NCI-H2196 (cell line): ENCODE measurements at regions not wholly inside any gene's neighbourhood (a gene's known extent, or its start where the extent isn't known, plus 50 kb on each side); places are given as distances from the start of the nearest gene placed in this dataset.

Source experiments
- DNase-seq: peaks from one replicate; lab custom pipeline; 2025; ENCODE audit not compliant: unreplicated experiment; lab: John Stamatoyannopoulos, UW

DNA sequence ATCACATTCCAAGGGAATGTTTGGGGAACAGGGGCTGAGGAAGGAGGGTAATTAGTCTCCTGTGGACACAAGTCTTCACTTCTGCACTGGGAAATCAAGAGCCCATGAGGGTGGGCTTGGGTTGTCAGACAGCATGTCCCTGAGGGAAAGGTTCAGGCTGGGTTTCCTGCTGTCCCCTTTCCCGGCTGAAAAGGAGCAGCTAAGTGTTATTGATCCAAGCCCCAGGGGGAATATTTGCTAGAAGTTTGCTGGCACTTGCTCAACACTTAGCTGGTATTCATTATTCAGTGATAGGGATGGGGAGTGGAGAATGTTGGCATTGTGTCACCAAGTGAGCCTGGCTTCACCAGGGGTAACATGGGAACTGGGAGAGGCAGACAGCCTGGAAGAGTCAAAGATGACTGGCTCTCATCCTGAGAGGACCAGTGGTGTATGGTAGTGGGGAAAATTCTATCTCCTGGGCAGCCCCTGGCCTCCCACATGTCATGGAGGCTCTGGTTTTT, 344.4 kb upstream of the PODXL start:
- no peak for DNase-seq

- no peak for DNase-seq
Measured at GRCh38 chr7:131899271-131900030, 343.0 kb upstream of the PODXL start.

DNA sequence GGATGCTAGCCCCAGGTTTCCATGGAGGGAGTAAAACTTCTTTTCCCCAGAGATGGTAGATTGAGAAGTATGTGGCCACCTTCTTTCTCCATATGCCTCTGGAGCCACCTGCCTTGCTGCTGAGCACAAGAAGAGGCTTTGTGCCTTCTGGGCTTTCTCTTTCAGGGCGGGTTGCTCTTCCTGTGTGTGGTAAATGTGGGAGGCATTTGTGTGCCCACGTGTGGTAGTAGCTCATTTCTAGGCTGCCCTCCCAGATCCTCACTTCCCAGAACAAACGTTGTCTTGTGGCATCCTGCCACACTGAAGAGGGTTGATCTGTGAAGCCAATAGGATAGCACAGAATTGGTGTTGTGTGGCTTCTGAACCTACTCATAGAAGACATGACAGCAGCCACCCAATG, 342.0 kb upstream of the PODXL start:
- DNase-seq: no peak

GRCh38 chr7:131897790-131898165, 341.4 kb upstream of the PODXL start:
- no peak for DNase-seq

- DNase-seq: no peak
Measured at GRCh38 chr7:131897016-131897789, 340.8 kb upstream of the PODXL start.

GRCh38 chr7:131896165-131896863, 339.9 kb upstream of the PODXL start:
- no peak for DNase-seq

GRCh38 chr7:131895541-131896164, 339.2 kb upstream of the PODXL start:
- no peak for DNase-seq

- no peak for DNase-seq
Measured at GRCh38 chr7:131893631-131894340, 337.4 kb upstream of the PODXL start.

GRCh38 chr7:131890176-131890575, 333.7 kb upstream of the PODXL start:
- no peak for DNase-seq

GRCh38 chr7:131889572-131890150, 333.2 kb upstream of the PODXL start:
- DNase-seq: no peak

GRCh38 chr7:131883769-131884168, 327.3 kb upstream of the PODXL start:
- no peak for DNase-seq

- DNase-seq: no peak
Measured at GRCh38 chr7:131883196-131883595, 326.8 kb upstream of the PODXL start.

GRCh38 chr7:131882321-131882720, 325.9 kb upstream of the PODXL start:
- no peak for DNase-seq

DNA sequence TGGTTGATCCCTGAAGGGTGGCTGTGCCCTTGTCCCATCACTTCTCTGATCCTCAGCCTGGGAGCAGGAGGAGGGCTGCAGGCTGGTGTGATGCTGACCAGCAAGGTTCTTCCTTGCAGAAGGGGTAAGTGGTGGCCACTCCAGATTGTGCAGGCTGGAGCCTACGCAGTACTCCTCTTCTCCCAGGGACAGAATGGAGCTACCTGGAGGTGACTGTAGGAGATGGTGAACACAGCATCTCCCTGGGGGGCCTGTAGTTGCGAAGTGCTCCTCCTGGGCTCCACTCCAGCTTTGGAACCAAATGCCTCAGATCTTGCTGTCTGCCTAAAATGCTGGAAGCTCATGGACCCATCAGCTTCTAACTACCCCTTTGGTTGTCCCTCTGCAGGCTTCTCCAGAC, 323.6 kb upstream of the PODXL start:
- no peak for DNase-seq

- DNase-seq: no peak
Measured at GRCh38 chr7:131879424-131879823, 323.0 kb upstream of the PODXL start.

- no peak for DNase-seq
Measured at GRCh38 chr7:131878777-131879176, 322.3 kb upstream of the PODXL start.

DNA sequence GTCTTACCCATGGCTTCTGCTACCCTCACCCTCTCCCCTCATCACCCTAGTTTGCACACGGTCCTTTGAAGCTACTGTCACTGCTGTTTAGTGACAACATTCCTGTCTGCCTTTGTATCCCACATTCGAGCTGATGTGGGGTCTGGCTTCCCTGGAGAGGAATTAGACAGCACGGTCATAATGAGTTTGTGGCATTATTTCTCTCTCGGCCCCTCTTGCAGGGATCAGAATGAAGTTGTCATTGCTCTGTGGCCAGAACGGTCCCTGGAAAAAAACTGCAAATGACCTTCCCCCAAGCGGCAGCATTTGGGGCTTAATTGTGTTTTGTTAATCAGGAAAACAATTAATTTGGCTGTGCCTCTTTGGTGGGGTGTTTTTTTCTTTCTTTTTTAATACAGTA, 317.2 kb upstream of the PODXL start:
- DNase-seq: no peak

- DNase-seq: no peak
Measured at GRCh38 chr7:131869986-131870385, 313.6 kb upstream of the PODXL start.

DNA sequence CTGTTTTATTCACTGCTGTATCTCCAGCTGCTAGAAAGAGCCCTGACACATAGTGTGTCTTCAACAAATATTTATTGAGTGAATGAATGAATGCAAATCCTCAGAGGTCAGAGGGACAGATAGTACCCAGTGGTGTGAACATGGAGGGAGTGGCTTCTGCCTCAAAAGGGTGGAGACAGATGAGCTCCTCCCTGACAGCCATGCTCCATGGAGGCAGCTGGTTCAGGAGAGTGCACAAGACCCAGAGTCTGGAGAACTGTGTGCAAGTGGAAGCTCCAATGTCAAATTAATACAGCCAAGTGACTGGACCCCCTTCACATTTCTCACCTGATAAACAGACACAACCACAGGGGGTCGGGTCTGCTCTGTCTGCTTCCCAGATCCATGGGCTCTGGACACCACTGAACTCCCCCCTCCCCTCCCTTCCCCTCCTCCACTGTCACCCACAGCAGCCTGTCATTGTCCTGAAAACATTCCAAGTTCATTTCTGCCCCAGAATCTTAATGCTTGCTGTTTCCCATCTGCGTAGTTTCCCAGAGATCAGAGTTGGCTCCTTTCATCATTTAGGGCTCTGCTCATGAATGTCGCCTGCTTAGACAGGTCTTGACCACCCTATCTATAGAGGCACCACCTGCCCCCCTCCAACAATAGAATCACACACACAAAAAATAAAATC, 312.9 kb upstream of the PODXL start:
- DNase-seq: no peak

GRCh38 chr7:131867461-131867860, 311.0 kb upstream of the PODXL start:
- no peak for DNase-seq
